Myocyte (in vitro differentiated cells): ENCODE measurements at regions not wholly inside any gene's neighbourhood (a gene's known extent, or its start where the extent isn't known, plus 50 kb on each side); places are given as distances from the start of the nearest gene placed in this dataset.

Experiments
- DNase-seq: peaks from one replicate; pipeline ENCODE4 v3.0.0-alpha.2; 2012; ENCODE audit warnings: low read depth

DNA sequence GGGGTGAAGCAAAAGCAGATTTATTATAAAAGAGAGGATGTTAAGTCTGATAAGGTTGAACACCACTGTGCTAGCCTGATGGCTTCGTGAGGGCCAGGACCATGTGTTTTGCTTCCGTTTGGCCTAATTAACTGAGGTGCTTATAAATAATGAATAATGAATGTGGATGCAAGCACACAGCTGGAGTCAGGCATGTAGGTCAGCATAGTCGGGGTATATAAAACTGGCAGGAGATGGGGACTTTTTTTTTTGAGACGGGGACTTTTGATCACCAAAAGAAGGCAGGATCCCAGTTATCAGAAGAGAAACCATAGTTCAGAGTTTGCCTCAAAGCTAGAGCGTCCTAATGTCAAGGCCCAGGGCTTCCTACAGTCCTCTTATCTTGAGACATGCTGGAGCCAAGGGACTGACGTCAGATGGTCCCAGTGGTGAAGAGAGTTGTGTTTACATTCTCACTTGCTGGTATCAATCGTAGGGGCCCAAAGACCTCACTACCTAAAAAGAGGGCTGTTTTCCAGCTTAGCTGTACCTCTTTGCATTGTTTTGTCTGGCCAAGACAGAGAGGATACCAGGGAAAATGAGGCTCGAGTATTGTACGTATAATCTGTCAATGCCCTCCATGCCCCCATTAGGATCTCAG, 50.4 kb downstream of the RTL9 start:
- DNase-seq = no peak

DNA sequence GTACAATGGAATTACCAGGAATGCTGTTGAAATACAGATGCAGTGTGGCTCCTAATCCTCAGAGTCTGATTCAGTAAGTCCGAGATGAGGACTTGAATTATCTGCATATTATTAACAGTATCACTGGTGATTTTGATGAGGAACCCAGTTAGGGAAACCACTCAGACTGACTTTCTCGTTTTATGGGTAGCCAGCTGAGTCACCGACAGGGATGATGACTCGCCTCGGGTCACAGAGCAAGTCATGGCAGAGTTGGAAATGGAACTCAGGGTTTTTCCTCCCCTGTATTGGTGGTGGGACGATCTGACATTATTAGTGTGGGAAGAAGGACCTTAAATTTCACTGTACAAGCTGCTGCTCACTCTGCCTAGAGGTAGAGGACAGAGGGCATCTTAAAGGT, 51.3 kb downstream of the RTL9 start:
- peak; percentile 24 for DNase-seq

DNA sequence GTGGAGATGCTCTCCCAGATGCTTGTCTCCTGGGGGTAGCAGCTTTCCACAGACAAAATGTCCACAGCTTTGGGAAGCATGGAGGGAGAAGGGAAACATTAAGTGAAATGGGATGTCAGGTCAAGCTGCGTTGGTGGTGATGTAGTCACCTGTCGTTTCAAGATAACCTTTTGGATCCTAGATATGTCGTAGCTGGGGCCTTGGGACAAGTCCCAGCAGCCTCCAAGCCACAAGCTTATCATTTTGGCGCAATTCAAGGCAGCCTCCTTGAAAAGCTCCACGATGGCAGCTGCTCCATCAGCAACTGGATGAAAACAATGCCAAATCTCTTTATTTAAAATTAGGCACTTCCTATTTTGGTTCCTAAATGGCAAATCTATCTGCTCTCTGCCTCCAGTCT, 52.0 kb downstream of the RTL9 start:
- no peak for DNase-seq

DNA sequence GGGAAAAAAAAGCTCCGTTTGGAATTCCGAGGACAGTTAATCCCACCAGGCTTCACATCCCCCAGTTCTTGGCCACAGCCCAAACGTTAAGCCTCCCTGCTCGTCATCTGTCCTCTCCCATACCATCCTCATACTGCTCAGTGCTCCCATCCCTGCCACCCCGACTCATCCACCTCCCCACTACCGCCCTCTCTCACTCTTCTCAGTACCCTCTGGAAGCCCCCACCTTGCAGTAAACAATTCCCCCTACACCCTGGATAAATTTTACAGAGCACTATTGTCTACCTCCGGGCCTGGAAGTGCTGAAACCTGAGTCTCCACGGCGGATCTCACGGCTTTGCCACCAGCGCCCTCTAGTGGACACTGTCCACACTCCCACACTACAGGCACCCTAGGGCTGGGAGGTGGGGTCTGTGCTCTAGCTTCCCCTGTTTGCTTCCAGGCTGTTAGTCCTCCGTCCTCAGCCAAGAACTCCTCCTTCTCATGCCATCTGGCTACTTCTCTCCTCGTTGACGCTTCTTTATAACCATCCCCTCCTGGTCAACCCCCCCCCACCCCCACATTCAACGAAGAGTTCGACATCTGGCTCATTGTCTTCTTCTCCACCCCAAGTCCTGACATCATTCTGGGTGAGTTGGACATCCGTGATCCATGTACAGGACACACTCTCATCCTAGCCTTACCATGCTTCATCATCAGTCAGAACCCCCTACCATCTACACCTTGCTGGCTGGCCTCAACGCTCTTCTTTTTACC, 54.5 kb downstream of the RTL9 start:
- DNase-seq = peak; percentile 74

DNA sequence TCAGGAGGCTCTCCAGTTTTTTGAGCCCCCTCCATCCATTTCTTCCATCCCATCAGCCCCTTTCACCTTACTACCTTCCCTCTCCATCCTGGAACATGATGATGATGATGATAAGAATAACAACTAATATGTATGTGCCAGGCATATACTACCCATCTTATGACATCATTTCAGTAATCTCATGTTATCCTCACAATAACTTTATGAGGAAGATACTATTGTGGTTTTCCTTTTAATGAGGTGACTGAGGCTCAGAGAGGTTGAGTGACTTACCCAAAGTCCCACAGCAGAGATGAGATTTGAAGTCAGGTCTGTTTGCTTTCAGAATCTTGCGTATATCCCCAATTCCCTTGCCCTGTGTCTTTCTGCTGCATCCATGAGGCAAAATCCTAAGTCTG, 55.1 kb downstream of the RTL9 start:
- no peak for DNase-seq

DNA sequence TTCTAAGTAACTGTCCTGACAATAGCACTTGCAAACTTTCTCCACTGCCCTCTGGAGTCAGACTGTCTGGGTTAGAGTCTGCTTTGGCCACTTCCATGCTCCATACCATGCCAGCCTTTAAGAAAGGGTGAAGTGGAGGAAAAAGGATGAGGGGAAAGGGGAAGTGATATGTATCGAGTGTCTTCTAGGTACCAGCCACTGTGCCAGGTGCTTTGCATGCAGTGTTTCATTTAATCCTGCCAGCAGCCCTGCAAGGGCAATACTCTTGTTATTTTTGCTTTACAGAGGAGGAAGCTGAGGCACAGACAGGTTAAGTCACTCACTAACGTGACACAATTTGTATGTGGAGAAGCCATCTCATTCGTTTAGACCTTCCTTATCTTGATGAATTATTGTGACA, 55.6 kb downstream of the RTL9 start:
- no peak for DNase-seq

DNA sequence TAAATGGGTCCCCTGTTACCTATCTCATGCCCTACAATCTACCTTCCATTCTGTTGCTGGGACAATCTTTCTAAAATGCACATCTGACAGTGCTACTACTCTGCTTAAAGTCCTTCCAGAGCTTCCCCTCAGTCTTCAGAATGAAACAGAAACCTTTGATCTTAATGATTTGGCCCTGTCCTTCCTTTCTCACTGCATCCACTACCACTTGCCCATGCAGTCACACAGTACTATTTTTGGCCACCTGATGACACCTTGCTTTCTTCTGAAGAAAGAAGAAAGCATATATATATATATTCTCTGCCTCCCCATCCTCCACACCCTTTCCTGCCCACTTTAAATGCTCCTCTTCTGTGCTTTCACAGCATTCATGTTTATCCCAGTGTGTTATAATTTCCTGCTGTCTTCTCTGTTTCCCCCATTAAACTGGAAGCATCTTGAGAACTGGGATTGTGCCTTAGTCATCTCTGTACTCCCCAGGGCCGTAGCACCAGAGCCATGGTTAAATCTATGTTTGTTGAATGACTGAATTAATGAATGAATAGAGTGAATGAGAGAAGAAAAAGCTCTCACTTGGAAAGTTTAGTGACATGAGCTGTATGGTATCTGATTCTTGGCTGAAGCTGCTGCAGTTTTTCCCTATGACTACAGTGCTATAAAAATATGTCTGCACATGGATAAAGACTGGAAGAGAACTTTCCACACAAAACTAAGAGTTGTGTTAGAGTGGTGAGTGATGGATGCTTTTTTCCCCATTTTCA, 56.2 kb downstream of the RTL9 start:
- DNase-seq = no peak

DNA sequence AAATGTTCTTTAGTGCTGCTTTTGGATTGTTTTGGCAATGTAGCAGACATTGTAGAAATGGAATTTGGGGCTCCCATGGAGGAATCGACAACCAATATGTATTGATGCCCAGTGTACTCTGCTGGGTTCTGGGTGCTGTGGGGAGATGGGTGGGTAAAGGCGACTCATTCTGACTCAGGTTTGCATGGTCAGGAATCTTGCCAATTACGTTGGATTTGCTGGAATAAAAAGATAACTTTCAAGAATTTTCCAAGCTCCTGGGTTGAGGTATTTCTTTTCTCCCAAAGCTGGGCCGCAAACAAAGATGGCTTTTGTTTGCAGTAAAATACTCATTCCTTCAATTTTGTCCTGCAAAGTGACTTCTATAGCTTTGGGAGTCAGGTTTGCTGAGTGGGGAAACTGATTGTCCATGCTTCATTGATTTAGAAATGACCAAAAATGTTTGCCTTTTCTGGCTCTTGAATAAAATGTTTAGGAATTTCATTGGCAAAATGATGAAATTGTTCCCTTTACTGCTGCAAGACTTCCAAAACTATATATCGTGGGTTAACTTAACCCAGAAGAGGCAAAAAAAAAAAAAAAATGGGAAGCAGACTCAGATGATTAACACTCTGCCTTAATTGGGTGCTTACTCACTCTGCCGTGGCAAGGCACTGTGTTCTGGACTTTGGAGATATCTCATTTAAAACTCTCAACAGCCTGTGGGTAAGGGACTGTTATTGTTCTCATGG, 57.0 kb downstream of the RTL9 start:
- DNase-seq = no peak

DNA sequence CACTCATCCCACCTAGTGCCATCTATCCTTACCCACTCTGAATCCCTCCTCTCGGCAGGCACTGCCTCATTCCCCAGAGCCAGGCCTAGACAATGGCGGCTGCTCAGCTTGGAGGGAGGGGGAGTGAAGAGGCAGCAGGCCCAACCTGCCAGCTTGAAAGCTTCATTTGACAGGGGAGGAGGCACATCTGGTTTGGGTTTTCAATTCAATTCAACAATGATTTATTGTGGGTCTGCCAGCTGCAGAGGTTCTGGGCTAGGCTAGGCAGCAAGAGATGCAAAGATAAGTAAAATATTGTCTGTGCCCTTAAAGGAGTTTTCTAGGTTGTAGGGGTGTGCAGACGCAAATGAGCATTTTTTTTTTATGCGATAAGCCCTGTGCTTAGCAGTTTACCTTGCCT, 58.5 kb downstream of the RTL9 start:
- DNase-seq = no peak

DNA sequence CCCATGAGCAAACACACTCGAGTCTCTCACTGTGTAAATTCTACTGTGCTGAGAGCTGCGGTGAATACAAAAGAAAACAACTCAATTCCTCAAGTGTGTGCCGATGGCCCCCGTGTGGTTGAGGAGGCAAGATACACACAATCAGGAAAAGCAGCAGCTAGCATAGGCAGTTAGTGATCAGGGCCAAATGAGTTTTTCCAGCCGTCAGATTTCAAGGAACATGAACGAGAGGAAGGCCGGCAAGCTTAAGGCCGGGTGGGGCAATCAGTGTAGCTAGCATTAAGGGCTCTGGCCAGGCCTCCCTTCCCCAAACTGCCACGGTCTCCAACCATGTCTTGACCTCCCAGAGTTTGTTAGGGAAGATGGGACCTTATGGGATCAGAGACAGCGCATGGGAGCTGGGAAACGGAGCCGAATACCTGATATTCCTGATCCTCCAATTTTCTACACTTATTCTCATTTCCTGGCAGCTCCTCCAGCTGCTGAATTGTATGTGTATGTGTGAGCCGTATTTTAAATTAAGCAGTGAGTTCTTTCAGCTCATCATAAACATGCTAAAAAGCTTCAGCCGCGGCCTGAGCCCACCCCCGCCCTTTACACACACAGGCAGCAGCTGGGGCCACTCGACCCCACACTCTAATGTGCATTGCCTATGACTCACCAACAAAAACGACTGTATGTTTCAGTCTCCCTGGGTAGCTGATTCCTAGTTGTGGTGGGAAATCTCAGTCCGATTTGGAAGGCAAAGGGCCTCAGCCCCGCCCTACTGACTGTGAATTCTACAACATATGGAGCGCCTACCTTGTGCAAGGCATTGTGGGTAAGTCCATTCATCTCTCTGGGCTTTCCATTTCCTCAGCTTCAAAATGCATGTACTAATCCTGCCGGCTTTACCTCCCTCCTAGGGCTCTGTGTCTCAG, 59.9 kb downstream of the RTL9 start:
- peak; percentile 50 for DNase-seq

DNA sequence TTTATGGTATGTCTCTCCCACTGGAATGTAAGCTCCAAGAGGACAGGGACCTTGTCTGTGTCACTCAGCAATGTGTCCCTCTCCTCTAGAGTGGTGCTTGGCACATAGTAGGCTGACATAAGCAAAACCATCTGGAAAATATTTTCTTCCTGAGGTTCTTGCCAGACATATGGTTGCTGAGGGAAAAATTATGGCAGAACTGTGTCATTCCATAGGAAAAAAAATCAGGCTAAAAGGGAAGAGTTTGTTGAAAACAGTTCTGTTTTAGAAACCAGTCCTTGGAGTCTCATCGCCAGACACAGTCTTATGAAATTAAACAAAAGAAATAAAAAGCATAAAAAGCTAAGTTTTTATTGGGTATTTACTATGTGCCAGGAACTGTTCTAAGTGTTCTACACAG, 60.9 kb downstream of the RTL9 start:
- DNase-seq = no peak

DNA sequence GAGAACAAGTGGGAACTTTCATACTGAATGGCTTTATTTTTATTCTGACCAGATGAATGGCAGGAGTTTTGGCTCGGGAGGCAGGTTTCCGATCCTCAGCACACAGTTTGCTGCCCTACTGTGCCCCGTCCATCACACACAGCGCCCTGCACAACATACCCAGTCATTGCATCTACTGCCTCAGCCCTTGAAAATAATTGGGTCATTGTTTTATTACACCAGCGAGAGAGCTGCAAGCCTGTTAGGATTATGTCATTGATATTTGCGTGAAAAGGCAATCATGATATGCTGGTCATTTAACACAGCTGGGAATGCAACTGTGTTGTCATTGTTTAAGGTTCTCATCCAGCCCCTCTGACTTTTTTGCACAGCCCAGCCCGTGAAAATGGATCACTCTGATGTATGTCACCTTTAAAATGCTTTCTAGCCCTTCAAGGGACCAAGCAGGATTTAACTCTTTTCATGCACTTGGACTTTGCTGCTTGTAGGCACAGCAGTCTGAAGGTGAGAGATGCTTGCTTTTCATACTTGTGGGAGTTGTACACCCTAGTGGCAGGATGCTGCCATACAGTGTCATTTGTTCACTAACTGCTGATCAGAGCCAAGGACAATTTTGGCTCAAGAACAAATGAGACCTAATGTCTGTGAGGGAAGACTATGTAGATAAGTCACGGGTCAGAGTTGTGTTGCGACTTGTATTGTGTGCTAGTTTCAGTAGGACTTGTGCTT, 62.3 kb downstream of the RTL9 start:
- peak; percentile 39 for DNase-seq

DNA sequence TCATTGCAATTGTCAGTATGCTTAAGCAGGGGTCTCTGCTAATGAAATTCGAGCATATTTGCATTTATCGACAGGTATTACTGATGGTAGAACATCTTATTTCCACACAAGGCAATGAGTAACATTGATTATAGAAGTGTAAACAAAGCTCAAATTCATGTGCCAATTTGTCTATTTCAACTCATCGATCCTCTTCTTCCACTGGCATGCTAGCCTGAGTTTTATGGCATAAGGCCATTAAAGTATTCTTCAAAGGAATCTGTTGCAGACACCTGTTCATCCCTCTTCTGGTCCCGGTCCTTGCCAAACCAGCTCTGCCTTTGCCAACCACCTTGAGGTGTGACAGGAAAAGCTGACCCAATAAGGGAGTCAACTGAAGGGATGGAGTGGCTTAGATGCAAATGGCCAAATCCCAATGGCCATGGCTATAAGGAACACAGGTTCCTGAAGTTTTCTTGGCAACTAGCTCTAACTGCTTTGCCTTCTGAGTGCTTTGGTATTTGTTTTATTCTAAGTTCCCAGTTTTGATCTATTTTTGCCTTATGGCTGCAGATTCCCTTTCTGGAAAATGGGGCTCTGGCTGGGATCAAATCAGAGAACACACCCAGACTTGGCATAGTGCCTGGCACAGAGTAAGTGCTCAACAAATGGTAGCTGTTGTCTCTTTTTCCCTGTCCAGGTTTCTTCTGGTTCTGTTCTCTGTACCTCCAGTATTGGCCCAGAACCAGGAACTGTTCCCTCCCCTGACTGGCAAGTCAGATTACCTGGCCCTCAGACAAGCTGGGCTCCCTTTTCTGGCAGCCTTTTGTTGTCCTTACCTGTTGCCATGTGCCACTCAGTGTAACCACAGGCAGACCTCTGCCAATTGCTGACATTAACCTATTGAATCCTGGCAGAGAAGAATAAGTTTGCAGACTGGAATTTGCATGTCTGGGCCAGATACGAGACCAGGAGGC, 63.1 kb downstream of the RTL9 start:
- DNase-seq = no peak

DNA sequence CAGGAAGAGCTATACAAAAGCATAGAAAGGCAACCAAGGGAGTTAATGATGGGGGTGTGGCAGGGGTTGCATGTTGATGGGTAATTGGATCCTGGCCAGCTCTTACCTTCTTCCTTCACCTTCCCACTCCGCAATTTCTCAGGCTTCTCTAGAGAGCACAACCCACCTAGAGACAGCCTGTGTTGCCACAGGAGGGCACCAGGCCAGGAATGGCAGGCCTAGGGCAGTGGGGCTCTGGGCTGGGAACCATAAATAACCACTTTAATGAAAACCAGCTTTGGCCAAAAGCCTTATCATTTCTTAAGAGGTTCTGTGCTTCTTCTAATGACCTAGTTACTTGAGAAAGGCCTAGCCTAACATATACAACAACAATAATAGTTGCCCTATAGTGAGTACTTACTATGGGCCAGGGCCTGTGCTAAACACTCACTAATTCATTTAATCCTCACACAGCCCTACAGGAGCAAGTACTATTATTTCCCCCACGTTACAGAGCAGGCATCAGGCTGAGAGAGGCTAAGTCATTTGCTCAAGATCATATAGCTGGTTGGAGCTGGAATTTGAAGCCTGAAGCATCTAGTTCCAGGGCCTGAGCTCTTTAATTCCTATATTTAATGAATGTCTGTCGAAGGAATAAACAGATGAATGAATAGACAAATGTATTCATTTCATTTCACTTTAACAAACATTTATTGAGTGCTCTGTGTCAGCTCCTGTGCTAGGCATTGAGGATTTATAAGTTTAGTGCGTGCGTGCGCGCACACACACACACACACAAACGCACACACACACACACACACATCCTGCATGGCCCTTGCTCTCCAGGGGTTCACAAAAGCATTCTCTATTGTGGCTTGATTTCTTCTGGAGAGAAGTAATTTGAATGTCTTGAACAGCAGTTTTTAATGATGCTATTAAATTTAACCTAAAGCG, 66.8 kb downstream of the RTL9 start:
- DNase-seq = no peak

DNA sequence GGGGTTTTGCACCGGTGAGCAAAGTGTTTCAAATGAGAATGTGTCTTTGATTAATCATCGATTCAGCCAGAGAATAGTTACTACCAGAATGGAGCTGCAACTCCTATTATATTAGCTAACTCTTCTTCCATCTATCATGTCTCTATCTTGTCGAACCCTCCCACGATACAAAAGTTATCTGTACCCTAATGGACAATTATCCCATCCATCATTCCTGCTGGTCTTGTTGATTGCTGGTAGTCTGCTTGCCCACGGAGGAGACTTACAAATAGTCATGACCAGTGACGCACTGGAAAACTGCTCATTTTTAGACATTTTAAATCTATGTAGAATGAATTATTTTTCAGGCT, 67.5 kb downstream of the RTL9 start:
- DNase-seq = no peak

DNA sequence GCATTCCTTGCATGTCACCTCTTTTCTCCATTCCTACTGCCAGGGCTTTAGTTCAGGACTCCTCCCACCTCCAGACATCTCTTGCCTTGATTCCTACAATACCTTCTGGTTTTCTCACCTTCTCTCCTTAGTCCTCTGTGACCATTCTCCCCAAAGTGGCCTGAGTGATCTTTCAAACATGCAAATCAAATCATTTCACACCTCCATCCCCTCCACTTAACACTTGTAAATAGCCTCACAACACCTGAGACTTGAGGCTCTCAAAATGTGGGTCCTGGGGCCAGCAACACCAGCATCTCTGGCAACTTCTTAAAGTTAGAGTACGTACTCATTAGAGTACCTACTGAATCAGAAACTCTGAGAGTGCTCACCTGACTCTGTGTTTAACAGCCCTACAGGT, 68.4 kb downstream of the RTL9 start:
- no peak for DNase-seq

DNA sequence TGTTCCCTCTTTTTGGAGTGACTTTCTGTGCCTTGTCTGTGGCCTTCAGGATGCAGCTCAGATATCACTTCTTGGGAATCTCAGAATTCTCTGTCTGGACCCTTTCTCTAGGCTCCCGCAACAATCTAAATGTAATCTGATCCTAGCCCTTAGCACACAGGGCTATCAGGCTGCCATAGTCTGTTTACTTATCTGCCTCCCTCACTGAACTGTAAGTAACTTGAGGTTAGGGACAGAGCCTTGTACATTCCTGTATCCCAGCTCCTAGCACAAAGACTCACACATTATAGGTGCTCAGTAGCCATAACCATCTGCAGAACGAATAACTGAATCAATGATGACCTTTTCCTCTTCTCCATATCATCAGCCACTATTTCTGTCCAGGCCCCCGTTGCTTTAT, 69.5 kb downstream of the RTL9 start:
- DNase-seq = no peak
